Right lobe of liver (tissue), 4 donors: ENCODE measurements at regions not wholly inside any gene's neighbourhood (a gene's known extent, or its start where the extent isn't known, plus 50 kb on each side); places are given as distances from the start of the nearest gene placed in this dataset.

ENCODE experiments used
- CTCF ChIP-seq, 4 donors: fragments of 200-600 bp in 3 of 4; fragments of 450-650 bp in 1 of 4; IDR thresholded peaks; one replicate each; pipeline versions ENCODE4 v1.5.1 to v1.8.0; 2016 to 2022; ENCODE audit warnings: antibody characterized with exemption in 4 of 4, mild to moderate bottlenecking in 2 of 4
- POLR2A ChIP-seq: fragments of 450-650 bp; IDR thresholded peaks from one replicate; pipeline ENCODE4 v1.6.1; 2017; ENCODE audit warnings: antibody characterized with exemption, mild to moderate bottlenecking
- donor health status: DM: no; HTN: no; CAD: no.
- donor health status: DM: no; HTN: no; CAD: no.
- donor health status: DM: no; HTN: yes; CAD: no.

- no peak for TF ChIP-seq CTCF (IDR thresholded peaks at IDR 0.05)
- no peak for TF ChIP-seq POLR2A
These were observed 75.3 kb downstream of the DMRTA2 start for GRCh38 chr1:50347933-50348332.
